ENCODE measurements at regions not wholly inside any gene's neighbourhood (a gene's known extent, or its start where the extent isn't known, plus 50 kb on each side); places are given as distances from the start of the nearest gene placed in this dataset.

GRCh38 chr13:60869941-60870613 lies 473.1 kb downstream of the TDRD3 start:
- TF ChIP-seq POLR2AphosphoS5 (IDR thresholded peaks at IDR 0.05), result no peak
- no peak for TF ChIP-seq CTCF (IDR thresholded peaks at IDR 0.05)

All from transverse colon (tissue), 4 donors.